ENCODE measurements at regions not wholly inside any gene's neighbourhood (a gene's known extent, or its start where the extent isn't known, plus 50 kb on each side); places are given as distances from the start of the nearest gene placed in this dataset.

DNA sequence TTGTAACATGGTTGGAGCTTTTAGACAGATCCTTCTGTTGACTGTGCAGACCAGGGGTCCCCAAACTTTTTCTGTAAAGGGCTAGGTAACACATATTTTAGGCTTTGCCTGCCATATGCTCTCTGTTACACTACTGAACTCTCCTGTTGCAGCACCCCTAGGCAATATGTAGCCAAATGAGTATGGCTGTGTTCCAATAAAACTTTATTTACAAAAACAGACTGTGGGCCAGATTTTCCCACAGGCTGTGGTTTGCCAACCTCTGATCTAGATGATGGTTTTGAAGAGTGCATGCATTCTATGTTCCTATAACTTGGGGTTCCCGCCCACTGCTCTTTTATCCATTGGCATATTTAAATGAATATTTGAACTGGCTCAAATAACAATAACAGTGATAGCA, 180.3 kb upstream of the VASH1 start:
- TF ChIP-seq Cebpa-rat (IDR thresholded peaks at IDR 0.05): no peak
- Histone ChIP-seq H3K4me2 (no peak overlapping the region), H4K20me1 (no peaks in the 10 kb centered on the region), H3K36me3 (no peaks in the 10 kb centered on the region), H3K4me1 (no peaks in the 10 kb centered on the region), H3K9ac (no peak overlapping the region), H3K4me3 (no peak overlapping the region), H3K27me3 (no peaks in the 10 kb centered on the region), H3K27ac (no peak overlapping the region), H3K9me3 (replicated peaks in 1 of 11) (peaks cover 0 to 10% (median 0%) of the 10 kb centered on the region in 11 experiments; a peak in 1 of 22 replicates)

DNA sequence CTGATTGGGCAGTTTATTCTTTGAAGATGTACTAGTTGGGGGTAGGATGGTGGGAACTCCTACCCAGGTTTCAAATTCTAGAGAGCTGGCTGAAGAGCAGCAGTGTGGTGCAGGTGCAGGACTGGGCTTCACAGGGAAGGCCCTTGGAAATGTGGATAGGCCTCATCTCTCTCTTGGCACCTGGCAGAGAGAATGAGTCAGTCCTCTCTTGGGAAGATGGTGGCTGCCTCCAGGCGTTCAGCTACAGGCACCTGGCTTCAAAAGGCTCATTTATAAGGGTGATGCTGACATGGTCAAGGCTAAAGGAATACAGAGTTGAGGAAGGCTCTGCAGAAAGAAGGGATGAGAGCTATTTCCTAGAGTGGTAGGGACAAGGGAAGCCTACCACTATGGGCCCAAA, 179.7 kb upstream of the VASH1 start:
- Histone ChIP-seq H3K4me3 (no peak overlapping the region), H3K9me3 (replicated peaks in 1 of 11) (peaks cover 0 to 10% (median 0%) of the 10 kb centered on the region in 11 experiments; a peak in 1 of 22 replicates), H3K9ac (no peak overlapping the region), H3K27ac (no peak overlapping the region), H3K27me3 (no peaks in the 10 kb centered on the region), H4K20me1 (no peaks in the 10 kb centered on the region), H3K36me3 (no peaks in the 10 kb centered on the region), H3K4me1 (no peaks in the 10 kb centered on the region), H3K4me2 (no peak overlapping the region)
- TF ChIP-seq Cebpa-rat (IDR thresholded peaks at IDR 0.05): no peak

DNA sequence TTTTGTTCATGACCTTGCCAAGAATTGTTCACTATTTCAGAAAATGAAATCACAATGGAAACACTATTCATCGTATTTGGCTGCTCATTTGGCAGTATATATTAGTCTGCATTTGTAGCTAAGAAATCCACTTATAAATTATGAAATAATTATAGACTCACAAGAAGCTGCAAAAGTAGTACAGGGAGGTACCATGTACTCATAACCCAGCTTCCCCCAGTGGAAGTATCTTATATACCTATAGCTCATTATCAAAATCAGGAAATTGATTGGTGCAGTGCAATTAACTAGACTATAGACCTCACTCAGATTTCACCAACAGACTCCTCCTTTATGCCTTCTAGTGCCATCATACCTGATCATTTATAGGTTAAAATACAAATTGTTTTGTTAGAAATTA, 178.8 kb upstream of the VASH1 start:
- Histone ChIP-seq H3K4me2 (no peak overlapping the region), H4K20me1 (no peaks in the 10 kb centered on the region), H3K36me3 (no peaks in the 10 kb centered on the region), H3K4me3 (no peak overlapping the region), H3K9ac (no peak overlapping the region), H3K4me1 (no peaks in the 10 kb centered on the region), H3K27ac (no peak overlapping the region), H3K9me3 (replicated peaks in 1 of 11) (0 out of 22 replicates have a peak, but pooled peaks cover 0 to 4% (median 0%) of the 10 kb centered on the region in 11 experiments), H3K27me3 (no peaks in the 10 kb centered on the region)
- no peak for TF ChIP-seq Cebpa-rat (IDR thresholded peaks at IDR 0.05)

DNA sequence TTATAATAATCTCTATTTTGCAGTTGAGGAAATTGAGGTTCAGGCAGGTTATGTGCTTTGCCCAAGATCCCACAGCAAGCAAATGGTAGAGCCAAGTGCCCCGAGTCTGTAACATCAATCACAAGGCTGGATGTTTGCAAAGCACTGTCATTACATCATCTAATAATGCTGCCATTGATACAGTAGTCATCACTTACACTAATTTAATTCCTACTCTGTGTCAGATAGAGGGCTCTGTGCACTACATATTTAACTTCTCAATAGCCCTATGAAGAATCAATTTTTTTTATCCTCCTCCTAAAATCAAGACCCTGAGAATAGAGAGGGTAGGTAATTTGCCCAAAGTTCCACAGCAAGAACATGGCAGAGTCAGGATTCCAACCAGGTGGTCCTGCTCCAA, 178.1 kb upstream of the VASH1 start:
- Histone ChIP-seq H3K9ac (no peak overlapping the region), H3K36me3 (no peaks in the 10 kb centered on the region), H3K4me3 (no peak overlapping the region), H3K9me3 (replicated peaks in 1 of 11) (no peaks in the 10 kb centered on the region), H3K27ac (no peak overlapping the region), H4K20me1 (no peaks in the 10 kb centered on the region), H3K4me1 (no peaks in the 10 kb centered on the region), H3K27me3 (no peaks in the 10 kb centered on the region), H3K4me2 (no peak overlapping the region)
- TF ChIP-seq Cebpa-rat (IDR thresholded peaks at IDR 0.05): no peak

DNA sequence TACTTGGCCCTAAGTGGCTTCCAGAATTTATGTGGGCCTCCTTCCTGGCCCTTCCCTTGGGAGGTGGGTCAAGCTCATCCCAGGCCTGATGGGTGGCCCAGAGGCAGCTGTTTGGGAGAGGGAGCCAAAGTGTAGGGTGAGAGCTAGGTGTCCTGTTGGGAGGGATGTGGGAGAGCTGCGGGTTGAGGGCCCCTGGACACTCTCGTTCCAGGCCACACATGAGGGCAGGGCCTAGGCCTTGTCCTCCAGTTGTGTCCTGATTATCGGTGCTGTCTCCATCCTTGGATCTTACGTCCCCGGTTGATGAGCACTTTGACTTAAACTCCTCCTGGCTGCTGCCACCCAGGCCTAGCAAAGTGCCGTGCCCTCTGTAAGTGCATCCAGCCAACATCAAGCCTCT, 177.5 kb upstream of the VASH1 start:
- H3K9ac ChIP-seq: no peak overlapping the region
- no peaks in the 10 kb centered on the region for H3K27me3 ChIP-seq
- no peak overlapping the region for H3K27ac ChIP-seq
- no peaks in the 10 kb centered on the region for H3K36me3 ChIP-seq
- no peak overlapping the region for H3K4me2 ChIP-seq
- H3K4me1 ChIP-seq: no peaks in the 10 kb centered on the region
- H3K4me3 ChIP-seq: no peak overlapping the region
- no peaks in the 10 kb centered on the region for H4K20me1 ChIP-seq
- no peaks in the 10 kb centered on the region for H3K9me3 ChIP-seq (replicated peaks in 1 of 11)
- no peak for TF ChIP-seq Cebpa-rat (IDR thresholded peaks at IDR 0.05)

DNA sequence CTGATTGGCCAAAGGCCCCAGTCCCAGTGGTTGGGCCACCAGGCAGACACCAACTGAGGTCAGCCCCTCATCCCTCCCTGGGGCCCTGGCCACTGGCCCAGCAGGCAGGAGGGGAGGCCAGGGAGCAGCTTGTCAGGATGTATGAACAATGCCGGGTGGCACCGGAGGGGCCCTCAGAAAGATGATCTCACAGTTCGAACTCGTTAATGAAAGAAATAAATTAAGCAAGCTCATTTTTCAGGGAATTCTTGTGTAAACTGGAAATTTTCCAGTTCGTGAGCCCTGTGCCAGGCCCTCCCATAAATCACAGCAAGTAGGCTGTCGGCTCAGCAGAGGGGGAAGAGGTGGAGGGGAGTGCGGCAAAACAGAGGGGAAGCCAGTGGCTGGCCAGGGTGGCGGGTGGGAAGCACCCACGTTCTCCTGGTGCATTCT, 177.0 kb upstream of the VASH1 start:
- TF ChIP-seq Cebpa-rat (IDR thresholded peaks at IDR 0.05): no peak
- Histone ChIP-seq H3K36me3 (no peaks in the 10 kb centered on the region), H4K20me1 (no peaks in the 10 kb centered on the region), H3K27me3 (no peaks in the 10 kb centered on the region), H3K27ac (no peak overlapping the region), H3K9me3 (replicated peaks in 1 of 11) (no peaks in the 10 kb centered on the region), H3K4me3 (no peak overlapping the region), H3K4me1 (no peaks in the 10 kb centered on the region), H3K4me2 (no peak overlapping the region), H3K9ac (no peak overlapping the region)

DNA sequence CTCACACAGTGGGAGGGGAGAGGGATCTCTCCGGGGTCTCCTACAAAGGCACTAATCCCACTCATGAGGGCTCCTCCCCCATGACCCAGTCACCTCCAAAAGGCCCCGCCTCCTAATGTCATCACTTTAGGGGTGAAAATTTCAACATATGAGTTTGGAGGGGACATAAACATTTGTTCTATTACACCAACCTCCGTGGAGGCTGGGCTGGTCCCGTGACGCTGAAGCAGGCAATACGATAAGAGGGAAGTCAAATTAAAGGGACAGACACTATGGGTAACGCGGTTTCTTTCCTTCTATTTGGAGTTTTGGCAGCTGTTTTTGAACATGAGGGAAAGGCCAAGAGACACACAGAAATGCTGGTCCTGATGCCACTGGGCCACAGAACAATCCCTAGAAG, 175.7 kb upstream of the VASH1 start:
- Histone ChIP-seq H3K27me3 (no peaks in the 10 kb centered on the region), H3K4me3 (no peak overlapping the region), H3K36me3 (no peaks in the 10 kb centered on the region), H3K4me1 (no peaks in the 10 kb centered on the region), H4K20me1 (no peaks in the 10 kb centered on the region), H3K4me2 (no peak overlapping the region), H3K9me3 (replicated peaks in 1 of 11) (no peaks in the 10 kb centered on the region), H3K9ac (no peak overlapping the region), H3K27ac (no peak overlapping the region)
- TF ChIP-seq Cebpa-rat (IDR thresholded peaks at IDR 0.05): no peak

DNA sequence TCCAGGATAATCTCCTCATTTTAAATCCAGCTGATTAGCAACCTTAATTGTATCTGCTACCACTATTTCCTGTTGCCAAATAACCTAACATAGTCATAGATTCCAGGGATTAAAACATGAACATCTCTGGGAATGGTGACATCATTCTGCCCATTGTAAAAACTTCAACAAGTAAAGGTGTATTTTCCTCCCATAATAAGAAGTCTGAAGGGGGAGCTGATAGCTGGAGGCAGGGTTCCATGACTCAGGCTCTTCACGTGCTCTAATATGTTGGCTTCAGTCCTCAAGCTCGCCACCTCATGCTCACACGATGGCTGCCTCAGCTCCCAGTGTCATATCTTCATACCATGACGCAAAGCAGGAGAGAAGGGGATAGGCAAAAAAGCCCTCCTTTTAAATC, 172.0 kb upstream of the VASH1 start:
- no peak for TF ChIP-seq Cebpa-rat (IDR thresholded peaks at IDR 0.05)
- Histone ChIP-seq H3K27ac (no peak overlapping the region), H4K20me1 (no peaks in the 10 kb centered on the region), H3K4me1 (no peaks in the 10 kb centered on the region), H3K4me3 (no peak overlapping the region), H3K4me2 (no peak overlapping the region), H3K9ac (no peak overlapping the region), H3K36me3 (no peaks in the 10 kb centered on the region), H3K27me3 (no peaks in the 10 kb centered on the region), H3K9me3 (replicated peaks in 1 of 11) (no peaks in the 10 kb centered on the region)

DNA sequence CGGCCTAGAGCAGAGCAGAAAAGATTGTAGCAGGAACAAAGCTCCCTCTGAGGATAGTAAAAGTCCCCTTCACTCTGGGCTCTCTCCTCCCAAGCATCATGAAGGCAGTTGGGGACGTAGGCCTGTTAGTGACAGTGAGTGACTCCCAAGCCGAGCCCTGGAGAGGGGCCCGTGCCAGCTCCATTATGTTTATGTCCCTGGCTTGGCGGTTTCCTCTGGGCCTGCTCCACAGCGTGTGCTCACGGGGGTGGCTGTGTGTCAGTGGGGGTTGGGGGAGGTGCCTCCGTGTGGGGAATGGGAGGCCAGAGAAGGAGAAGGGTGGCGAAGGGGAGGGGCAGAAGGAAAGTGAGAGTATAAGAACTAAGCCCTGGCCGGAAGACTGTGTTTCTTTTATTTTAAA, 170.0 kb upstream of the VASH1 start:
- Histone ChIP-seq H3K36me3 (no peaks in the 10 kb centered on the region), H4K20me1 (no peaks in the 10 kb centered on the region), H3K4me1 (no peaks in the 10 kb centered on the region), H3K9me3 (replicated peaks in 1 of 11) (no peaks in the 10 kb centered on the region), H3K4me3 (no peak overlapping the region), H3K9ac (no peak overlapping the region), H3K4me2 (no peak overlapping the region), H3K27me3 (no peaks in the 10 kb centered on the region), H3K27ac (no peak overlapping the region)
- no peak for TF ChIP-seq Cebpa-rat (IDR thresholded peaks at IDR 0.05)

DNA sequence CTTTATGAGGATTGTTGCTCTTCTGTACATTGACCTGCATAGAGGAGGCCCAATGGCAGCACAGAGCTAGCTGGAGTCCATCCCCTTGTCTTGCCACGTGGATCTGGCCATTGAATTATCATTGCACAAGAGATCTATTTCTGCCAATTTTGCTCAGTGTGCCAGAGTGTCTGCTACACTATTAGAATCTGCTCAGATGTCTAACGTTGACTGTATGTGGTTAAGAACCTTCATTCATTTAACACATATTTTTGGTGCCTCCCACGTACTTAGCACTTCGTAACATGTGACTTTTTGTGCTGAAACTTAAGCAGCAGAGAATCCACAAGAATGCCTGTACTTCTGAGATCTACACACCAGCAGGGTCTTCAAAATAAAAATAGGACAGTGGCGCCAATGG, 166.0 kb upstream of the VASH1 start:
- no peak overlapping the region for H3K27ac ChIP-seq
- TF ChIP-seq Cebpa-rat (IDR thresholded peaks at IDR 0.05): no peak
- no peaks in the 10 kb centered on the region for H3K4me1 ChIP-seq
- no peak overlapping the region for H3K4me3 ChIP-seq
- no peaks in the 10 kb centered on the region for H3K27me3 ChIP-seq
- H3K4me2 ChIP-seq: no peak overlapping the region
- no peaks in the 10 kb centered on the region for H4K20me1 ChIP-seq
- H3K36me3 ChIP-seq: no peaks in the 10 kb centered on the region
- H3K9me3 ChIP-seq (replicated peaks in 1 of 11): peaks cover 0 to 7% (median 0%) of the 10 kb centered on the region in 11 experiments; a peak in 1 of 22 replicates
- H3K9ac ChIP-seq: no peak overlapping the region

DNA sequence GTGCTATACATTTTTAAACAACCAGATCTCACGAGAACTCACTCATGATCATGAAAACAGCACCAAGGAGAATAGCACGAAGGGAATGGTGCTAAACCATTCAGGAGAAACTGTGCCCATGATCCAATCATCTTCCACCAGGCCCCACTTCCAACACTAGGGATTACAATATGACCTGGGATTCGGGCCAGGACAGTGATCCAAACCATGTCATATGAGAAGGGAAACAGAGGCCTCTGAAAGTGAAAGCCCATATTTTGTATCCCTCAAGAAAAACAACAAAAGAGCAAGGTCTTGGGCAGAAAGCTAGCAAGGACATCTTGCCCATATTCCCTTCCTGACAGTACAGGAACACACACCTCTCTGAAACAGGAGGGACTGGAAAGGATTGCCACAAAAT, 163.9 kb upstream of the VASH1 start:
- Histone ChIP-seq H3K27me3 (no peaks in the 10 kb centered on the region), H3K9me3 (replicated peaks in 1 of 11) (peaks cover 5 to 21% (median 7%) of the 10 kb centered on the region in 11 experiments; a peak in 18 of 22 replicates), H3K9ac (no peak overlapping the region), H3K27ac (no peak overlapping the region), H3K36me3 (no peaks in the 10 kb centered on the region), H3K4me2 (no peak overlapping the region), H3K4me1 (no peaks in the 10 kb centered on the region), H4K20me1 (no peaks in the 10 kb centered on the region), H3K4me3 (no peak overlapping the region)
- no peak for TF ChIP-seq Cebpa-rat (IDR thresholded peaks at IDR 0.05)

All from BLaER1 treated with 17β-estradiol and CSF1 and Interleukin-3, amounts not matched to agents 10 nM and 100 nM (cell line).